ENCODE measurements at regions not wholly inside any gene's neighbourhood (a gene's known extent, or its start where the extent isn't known, plus 50 kb on each side); places are given as distances from the start of the nearest gene placed in this dataset.

- Mint-ChIP-seq H3K27me3 (ENCODE audit: low read depth) (peaks cover under 1% of the 10 kb centered on the region), H3K4me3 (no peak overlapping the region), H3K4me1 (ENCODE audit: low read depth) (no peaks in the 10 kb centered on the region), H3K9me3 (no peaks in the 10 kb centered on the region), H3K36me3 (ENCODE audit: low read depth) (no peaks in the 10 kb centered on the region), H3K27ac (no peak overlapping the region)
- no peak for DNase-seq (ENCODE audit: low spot score)
These were observed 90.0 kb upstream of the CDKN3 start for GRCh38 chr14:54306806-54307205.

DNA sequence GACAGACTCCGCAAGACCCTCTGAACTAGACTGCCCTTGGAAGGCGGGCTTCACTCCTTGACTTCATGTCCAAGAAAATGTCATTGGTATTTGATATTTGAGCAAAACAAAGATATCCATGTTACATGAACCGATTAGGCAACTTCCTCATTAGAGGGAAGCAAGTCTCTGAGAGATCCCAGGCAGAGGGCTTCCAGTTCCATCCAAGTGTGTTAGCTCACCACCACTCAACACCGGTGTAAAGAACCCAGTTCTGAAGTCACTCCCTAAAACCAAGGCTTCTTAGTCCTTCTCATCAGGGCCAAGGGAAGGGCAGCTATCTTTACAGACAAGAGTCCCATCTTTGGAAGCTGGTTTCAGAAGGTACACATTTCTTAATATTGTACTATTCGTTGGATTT, 87.2 kb upstream of the CDKN3 start:
- Mint-ChIP-seq H3K4me3 (no peak overlapping the region), H3K9me3 (no peaks in the 10 kb centered on the region), H3K36me3 (ENCODE audit: low read depth) (no peaks in the 10 kb centered on the region), H3K27ac (no peak overlapping the region), H3K27me3 (ENCODE audit: low read depth) (peaks cover 2% of the 10 kb centered on the region), H3K4me1 (ENCODE audit: low read depth) (no peaks in the 10 kb centered on the region)
- no peak for DNase-seq (ENCODE audit: low spot score)

- Mint-ChIP-seq H3K27me3 (ENCODE audit: low read depth) (peaks cover 2% of the 10 kb centered on the region), H3K36me3 (ENCODE audit: low read depth) (no peaks in the 10 kb centered on the region), H3K9me3 (no peaks in the 10 kb centered on the region), H3K27ac (no peak overlapping the region), H3K4me3 (no peak overlapping the region), H3K4me1 (ENCODE audit: low read depth) (no peaks in the 10 kb centered on the region)
- no peak for DNase-seq (ENCODE audit: low spot score)
These were observed 86.5 kb upstream of the CDKN3 start for GRCh38 chr14:54310151-54310850.

DNA sequence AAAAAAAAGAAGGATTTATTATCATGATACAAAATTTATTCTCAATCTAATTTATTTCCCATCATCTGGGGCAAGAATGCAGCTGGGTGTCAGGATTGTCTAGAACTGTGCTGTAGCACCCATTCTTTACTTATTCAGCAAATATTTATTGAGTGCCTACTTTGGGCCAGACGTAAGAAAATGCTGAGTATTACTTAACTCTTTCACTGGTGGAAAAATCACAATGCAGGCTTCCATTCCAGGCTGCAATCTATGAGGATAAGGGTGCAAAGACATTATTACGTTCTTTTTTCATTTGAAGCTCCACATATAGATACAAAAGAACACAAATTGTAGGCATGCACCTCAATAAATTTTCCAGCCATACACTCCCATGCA, 86.0 kb upstream of the CDKN3 start:
- Mint-ChIP-seq H3K36me3 (ENCODE audit: low read depth) (no peaks in the 10 kb centered on the region), H3K9me3 (no peaks in the 10 kb centered on the region), H3K4me1 (ENCODE audit: low read depth) (no peaks in the 10 kb centered on the region), H3K4me3 (no peak overlapping the region), H3K27ac (no peak overlapping the region), H3K27me3 (ENCODE audit: low read depth) (peaks cover 6% of the 10 kb centered on the region)
- no peak for DNase-seq (ENCODE audit: low spot score)

- H3K4me3 Mint-ChIP-seq = no peak overlapping the region
- peaks cover 9% of the 10 kb centered on the region for H3K27me3 Mint-ChIP-seq (ENCODE audit: low read depth)
- no peaks in the 10 kb centered on the region for H3K9me3 Mint-ChIP-seq
- no peaks in the 10 kb centered on the region for H3K36me3 Mint-ChIP-seq (ENCODE audit: low read depth)
- no peak for DNase-seq (ENCODE audit: low spot score)
- no peaks in the 10 kb centered on the region for H3K4me1 Mint-ChIP-seq (ENCODE audit: low read depth)
- H3K27ac Mint-ChIP-seq = no peak overlapping the region
These were observed 84.5 kb upstream of the CDKN3 start for GRCh38 chr14:54312166-54312801.

DNA sequence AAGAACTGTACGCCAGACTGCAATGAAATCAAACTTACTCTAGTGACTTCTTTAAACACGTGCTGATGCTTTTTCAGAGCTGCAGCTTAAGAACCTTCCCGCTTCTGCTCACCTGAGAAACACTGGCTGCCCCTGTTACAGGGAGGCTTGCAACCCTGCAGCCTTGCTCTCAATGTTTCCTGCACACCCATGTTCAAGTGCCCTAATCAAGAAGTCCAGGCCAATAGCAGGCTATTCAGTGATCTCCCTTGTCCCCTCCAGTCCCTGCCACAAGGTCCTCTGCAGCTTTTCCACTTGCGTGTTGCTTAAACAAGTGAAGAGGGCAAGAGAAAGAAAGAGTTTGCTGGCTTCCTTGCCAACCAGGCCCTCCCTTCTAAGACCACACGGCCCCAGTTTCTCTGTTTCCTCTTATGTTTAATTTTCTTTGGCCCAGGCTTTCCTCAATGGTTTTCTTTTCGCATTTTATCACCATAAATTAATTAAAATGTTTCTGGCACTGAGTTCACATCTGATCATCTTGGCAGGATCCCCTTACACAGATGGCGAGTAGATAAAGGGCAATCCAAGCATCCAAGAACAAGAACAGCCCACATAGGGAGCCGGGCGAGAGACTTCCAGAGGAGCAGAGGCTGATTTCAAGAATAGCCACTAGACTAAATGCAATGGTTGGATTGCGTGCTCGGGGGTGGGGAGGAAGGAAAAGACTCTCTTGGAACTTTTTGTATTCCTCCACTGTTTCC, 82.3 kb upstream of the CDKN3 start:
- H3K36me3 Mint-ChIP-seq (ENCODE audit: low read depth) = no peaks in the 10 kb centered on the region
- no peak for DNase-seq (ENCODE audit: low spot score)
- no peak overlapping the region for H3K4me3 Mint-ChIP-seq
- H3K4me1 Mint-ChIP-seq (ENCODE audit: low read depth) = no peaks in the 10 kb centered on the region
- peaks cover 9% of the 10 kb centered on the region for H3K27me3 Mint-ChIP-seq (ENCODE audit: low read depth)
- no peaks in the 10 kb centered on the region for H3K9me3 Mint-ChIP-seq
- H3K27ac Mint-ChIP-seq = no peak overlapping the region

GRCh38 chr14:54316652-54317051, 80.2 kb upstream of the CDKN3 start:
- DNase-seq (ENCODE audit: low spot score) = no peak
- peaks cover 9% of the 10 kb centered on the region for H3K27me3 Mint-ChIP-seq (ENCODE audit: low read depth)
- no peaks in the 10 kb centered on the region for H3K36me3 Mint-ChIP-seq (ENCODE audit: low read depth)
- H3K9me3 Mint-ChIP-seq = no peaks in the 10 kb centered on the region
- H3K27ac Mint-ChIP-seq = no peak overlapping the region
- no peaks in the 10 kb centered on the region for H3K4me1 Mint-ChIP-seq (ENCODE audit: low read depth)
- H3K4me3 Mint-ChIP-seq = no peak overlapping the region

DNA sequence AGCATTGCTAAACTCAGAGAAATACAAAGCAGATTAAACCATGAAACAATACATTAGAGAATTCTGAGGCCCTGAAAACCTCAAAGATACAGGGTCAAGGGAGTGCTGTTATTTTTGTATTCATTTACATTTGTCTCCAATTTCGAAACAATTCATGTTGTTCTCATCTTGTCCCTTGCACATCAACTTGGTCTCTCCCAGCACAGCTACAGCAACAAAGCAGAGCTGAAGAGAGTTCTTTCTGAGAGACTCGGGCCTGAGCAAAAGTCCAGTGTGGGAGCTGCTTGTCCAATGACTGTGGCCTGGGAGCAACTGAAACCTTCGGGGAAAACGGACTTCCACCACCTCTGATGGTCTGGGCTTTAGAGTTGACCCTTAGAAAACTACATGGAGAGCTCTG, 79.4 kb upstream of the CDKN3 start:
- Mint-ChIP-seq H3K9me3 (no peaks in the 10 kb centered on the region), H3K36me3 (ENCODE audit: low read depth) (no peaks in the 10 kb centered on the region), H3K27ac (no peak overlapping the region), H3K4me1 (ENCODE audit: low read depth) (no peaks in the 10 kb centered on the region), H3K4me3 (no peak overlapping the region), H3K27me3 (ENCODE audit: low read depth) (peaks cover 9% of the 10 kb centered on the region)
- no peak for DNase-seq (ENCODE audit: low spot score)

DNA sequence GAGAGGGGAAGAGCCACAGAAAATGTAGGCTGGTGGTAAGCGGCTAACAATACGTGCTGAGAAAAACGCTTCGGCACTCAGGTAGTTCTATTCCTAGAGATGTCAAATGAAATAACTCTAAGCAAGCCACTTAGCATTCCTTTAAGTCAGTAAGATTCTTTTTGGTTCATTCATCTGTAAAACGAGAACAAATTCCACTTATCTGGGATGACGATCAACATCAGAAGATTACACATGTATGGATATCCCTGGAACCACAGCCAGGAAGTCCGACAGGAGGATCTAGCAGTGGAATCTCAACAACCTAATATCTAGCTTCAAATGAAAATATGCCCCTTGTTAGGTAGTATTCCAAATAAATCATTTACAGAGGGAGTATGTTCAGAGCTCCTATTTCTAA, 74.6 kb upstream of the CDKN3 start:
- no peaks in the 10 kb centered on the region for H3K4me1 Mint-ChIP-seq (ENCODE audit: low read depth)
- DNase-seq (ENCODE audit: low spot score) = no peak
- no peak overlapping the region for H3K4me3 Mint-ChIP-seq
- H3K27ac Mint-ChIP-seq = no peak overlapping the region
- H3K9me3 Mint-ChIP-seq = no peaks in the 10 kb centered on the region
- no peaks in the 10 kb centered on the region for H3K36me3 Mint-ChIP-seq (ENCODE audit: low read depth)
- H3K27me3 Mint-ChIP-seq (ENCODE audit: low read depth) = no peaks in the 10 kb centered on the region

DNA sequence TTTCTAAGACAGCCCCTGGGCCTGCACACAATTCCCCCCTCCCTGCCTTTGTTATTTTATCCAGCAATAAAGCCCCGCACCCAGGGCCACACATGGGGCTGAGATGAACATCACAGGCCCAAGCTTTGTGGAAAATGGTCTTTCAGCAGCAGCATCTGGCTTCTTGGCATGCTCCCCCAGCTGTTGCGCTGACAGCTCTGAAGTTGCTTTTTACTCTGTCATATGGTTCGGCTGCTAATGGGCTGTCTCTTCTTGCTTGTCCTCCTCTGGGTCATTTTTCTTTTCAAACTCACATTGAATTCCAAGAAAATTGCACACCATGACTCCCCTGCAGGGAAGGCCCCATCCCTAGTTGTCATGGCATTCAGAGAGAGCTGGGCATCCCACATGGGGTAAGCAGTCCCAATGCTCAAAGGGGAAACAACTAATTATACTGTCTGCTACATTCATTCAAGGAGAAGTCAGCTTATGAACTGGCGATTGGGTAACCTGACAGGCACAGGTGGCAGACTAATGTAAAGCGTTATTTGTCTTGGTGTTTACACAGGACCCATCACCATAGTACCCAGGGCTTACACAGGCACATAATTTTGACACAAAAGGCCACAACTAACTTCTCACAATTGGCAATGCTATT, 74.0 kb upstream of the CDKN3 start:
- no peak for DNase-seq (ENCODE audit: low spot score)
- no peaks in the 10 kb centered on the region for H3K27me3 Mint-ChIP-seq (ENCODE audit: low read depth)

DNA sequence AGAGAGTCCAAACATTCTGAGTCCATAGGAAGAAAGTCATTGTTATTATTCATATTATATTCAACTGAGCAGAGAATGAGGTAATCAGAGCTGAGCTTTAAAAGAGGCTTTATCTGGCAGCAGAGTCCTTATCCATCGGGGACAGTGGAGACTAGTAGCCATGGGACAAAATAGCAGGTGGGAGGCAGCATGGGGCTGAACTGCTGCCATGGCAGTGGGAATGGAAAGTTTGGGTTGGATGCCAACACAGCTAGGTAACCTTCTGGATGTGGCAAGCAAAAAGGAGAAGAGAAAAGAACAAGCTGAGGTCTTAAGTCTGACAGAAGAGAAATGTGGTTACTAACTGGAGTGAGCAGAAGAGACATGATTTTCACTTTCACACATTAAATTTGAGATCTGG, 71.0 kb upstream of the CDKN3 start:
- Mint-ChIP-seq H3K27me3 (ENCODE audit: low read depth) (peaks cover 7% of the 10 kb centered on the region), H3K27ac (no peak overlapping the region), H3K36me3 (ENCODE audit: low read depth) (no peaks in the 10 kb centered on the region), H3K4me1 (ENCODE audit: low read depth) (no peaks in the 10 kb centered on the region), H3K9me3 (no peaks in the 10 kb centered on the region), H3K4me3 (no peak overlapping the region)
- no peak for DNase-seq (ENCODE audit: low spot score)

More for the DNA sequence above, 74.0 kb upstream of the CDKN3 start:
- Mint-ChIP-seq H3K4me1 (ENCODE audit: low read depth) (no peaks in the 10 kb centered on the region), H3K27ac (no peak overlapping the region), H3K9me3 (no peaks in the 10 kb centered on the region), H3K36me3 (ENCODE audit: low read depth) (no peaks in the 10 kb centered on the region), H3K4me3 (no peak overlapping the region)

DNA sequence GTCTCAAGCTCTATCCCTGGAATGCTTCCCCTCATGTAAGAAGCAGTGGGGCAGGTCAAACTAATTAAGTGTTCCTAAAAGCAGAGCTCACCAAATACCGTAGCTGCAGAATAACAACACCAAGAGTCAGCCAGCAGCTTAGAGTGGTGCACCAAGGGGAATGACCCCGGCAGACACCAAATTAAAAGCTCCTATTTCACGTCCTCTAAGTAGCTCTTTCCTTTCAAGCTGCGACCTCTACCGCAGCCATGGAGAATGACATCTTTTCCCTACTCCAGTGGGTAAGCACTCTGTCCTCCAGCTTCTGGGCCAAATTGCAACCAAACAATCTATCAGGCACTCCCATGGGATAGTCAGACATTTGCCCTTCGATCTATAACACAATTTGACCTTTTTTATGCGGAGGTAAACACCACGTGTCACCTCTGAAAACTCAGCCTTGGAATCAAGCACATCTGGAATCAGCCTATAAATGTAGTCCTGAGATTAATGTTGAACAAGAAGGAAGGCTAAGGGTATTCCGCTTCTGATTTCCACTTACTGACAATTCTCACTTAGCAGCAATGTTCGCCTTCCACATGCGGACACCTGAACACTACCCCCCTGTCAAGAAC, 67.6 kb upstream of the CDKN3 start:
- no peaks in the 10 kb centered on the region for H3K4me1 Mint-ChIP-seq (ENCODE audit: low read depth)
- no peak for DNase-seq (ENCODE audit: low spot score)
- no peaks in the 10 kb centered on the region for H3K36me3 Mint-ChIP-seq (ENCODE audit: low read depth)
- H3K27ac Mint-ChIP-seq = no peak overlapping the region
- H3K4me3 Mint-ChIP-seq = no peak overlapping the region
- H3K9me3 Mint-ChIP-seq = no peaks in the 10 kb centered on the region
- H3K27me3 Mint-ChIP-seq (ENCODE audit: low read depth) = peaks cover 24% of the 10 kb centered on the region

DNA sequence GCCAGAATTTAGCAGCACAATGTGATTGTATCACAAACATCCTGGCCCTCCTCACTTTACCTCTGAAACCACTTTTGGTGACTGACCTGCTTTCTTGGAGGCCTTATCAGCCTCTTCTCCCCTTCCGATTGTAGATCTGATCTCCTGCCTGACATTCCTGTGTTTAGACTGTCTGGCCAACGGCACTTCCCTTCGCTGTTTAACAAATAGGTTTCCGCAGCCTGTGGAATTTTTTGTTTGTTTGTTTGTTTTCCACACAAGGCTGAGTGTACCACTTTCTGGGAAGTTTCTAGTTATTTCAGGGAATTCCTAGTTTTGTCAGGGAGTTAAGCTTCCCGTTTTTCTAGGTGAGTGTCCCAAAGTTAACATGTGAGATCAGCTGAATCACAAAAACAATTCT, 65.9 kb upstream of the CDKN3 start:
- Mint-ChIP-seq H3K4me3 (no peak overlapping the region), H3K36me3 (ENCODE audit: low read depth) (no peaks in the 10 kb centered on the region), H3K4me1 (ENCODE audit: low read depth) (no peaks in the 10 kb centered on the region), H3K27me3 (ENCODE audit: low read depth) (peaks cover 35% of the 10 kb centered on the region), H3K27ac (no peak overlapping the region), H3K9me3 (no peaks in the 10 kb centered on the region)
- no peak for DNase-seq (ENCODE audit: low spot score)

- Mint-ChIP-seq H3K9me3 (no peaks in the 10 kb centered on the region), H3K4me1 (ENCODE audit: low read depth) (no peaks in the 10 kb centered on the region), H3K4me3 (no peak overlapping the region), H3K27me3 (ENCODE audit: low read depth) (peaks cover 35% of the 10 kb centered on the region), H3K27ac (no peak overlapping the region), H3K36me3 (ENCODE audit: low read depth) (no peaks in the 10 kb centered on the region)
- no peak for DNase-seq (ENCODE audit: low spot score)
These were observed 65.3 kb upstream of the CDKN3 start for GRCh38 chr14:54331516-54331915.
